ENCODE measurements at regions not wholly inside any gene's neighbourhood (a gene's known extent, or its start where the extent isn't known, plus 50 kb on each side); places are given as distances from the start of the nearest gene placed in this dataset.
A peak's percentile ranks its signal among the peaks of the same experiment; 100 is the strongest.
"Not testable (repeated sequence)": the region's sequence is repeated elsewhere in the genome, so short reads cannot be mapped to it uniquely, and the experiment has no call there.

DNA sequence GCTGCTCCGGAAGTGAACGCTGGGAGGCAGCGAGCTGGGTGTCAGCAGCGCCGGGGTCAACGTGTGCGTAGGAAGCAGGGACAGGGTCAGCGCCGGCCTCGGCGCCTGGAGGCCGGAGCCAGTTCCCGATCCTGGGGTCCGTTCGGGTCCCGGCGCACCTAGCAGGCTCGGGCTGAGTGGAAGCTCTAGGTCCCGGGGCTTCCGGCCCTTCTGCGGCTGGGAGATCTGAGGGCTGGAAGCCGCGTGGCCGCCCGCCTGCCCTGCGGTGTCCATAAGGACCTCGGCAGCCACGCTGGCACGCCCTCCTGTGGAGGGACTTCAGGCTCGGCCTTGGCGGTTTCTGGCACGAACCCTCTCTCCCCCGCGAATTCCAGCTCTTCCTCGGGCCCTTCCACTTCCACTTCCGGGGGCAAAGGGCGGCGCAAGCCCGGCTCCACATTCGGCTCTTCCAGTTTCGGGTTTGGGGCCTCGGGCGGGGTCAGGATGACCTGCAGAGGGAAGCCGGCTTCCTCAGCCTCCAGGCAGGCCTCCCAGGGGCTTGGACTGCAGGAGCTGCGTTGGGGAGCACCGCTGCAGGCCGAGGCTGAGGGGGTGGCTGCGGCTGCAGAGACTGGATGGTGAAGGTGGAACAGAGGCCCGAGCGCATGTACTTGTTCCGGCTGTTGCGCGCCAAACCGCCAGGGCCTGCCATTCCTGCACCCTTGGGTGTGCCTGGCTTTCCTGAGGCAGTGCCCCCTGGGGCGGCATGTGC is 146.2 kb downstream of the TMEM121 start:
- H3K4me3 ChIP-seq: not testable (repeated sequence)

DNA sequence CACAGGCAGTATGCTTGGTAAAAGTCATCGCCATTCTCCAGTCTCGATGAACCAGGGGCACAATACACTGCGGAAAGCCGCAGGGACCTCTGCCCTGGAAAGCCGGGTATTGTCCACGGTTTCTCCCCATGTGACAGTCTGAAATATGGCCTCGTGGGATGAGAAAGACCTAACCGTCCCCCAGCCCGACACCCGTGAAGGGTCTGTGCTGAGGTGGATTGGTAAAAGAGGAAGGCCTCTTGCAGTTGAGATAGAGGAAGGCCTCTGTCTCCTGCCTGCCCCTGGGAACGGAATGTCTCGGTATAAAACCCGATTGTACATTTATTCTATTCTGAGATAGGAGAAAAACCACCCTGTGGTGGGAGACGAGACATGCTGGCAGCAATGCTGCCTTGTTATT is 149.1 kb downstream of the TMEM121 start:
- H3K4me1 ChIP-seq; H3K27ac ChIP-seq; H3K9me3 ChIP-seq; DNase-seq; intact Hi-C loops (cut with DNase I); H3K4me3 ChIP-seq; H3K27me3 ChIP-seq; H3K36me3 ChIP-seq: not testable (repeated sequence)
- whole genome bisulfite sequencing, 2 donors: 62 to 72% methylated on average over 3 to 7 of the region's 14 CpGs

More for the DNA sequence above, 146.2 kb downstream of the TMEM121 start:
- DNase-seq; intact Hi-C loops (cut with DNase I); H3K4me1 ChIP-seq; H3K9me3 ChIP-seq; H3K27me3 ChIP-seq; H3K36me3 ChIP-seq; H3K27ac ChIP-seq: not testable (repeated sequence)
- WGBS, 2 donors: 98% methylated on average over 7 of the region's 55 CpGs; no CpG with 5 or more reads in 1 of the 2 donors

DNA sequence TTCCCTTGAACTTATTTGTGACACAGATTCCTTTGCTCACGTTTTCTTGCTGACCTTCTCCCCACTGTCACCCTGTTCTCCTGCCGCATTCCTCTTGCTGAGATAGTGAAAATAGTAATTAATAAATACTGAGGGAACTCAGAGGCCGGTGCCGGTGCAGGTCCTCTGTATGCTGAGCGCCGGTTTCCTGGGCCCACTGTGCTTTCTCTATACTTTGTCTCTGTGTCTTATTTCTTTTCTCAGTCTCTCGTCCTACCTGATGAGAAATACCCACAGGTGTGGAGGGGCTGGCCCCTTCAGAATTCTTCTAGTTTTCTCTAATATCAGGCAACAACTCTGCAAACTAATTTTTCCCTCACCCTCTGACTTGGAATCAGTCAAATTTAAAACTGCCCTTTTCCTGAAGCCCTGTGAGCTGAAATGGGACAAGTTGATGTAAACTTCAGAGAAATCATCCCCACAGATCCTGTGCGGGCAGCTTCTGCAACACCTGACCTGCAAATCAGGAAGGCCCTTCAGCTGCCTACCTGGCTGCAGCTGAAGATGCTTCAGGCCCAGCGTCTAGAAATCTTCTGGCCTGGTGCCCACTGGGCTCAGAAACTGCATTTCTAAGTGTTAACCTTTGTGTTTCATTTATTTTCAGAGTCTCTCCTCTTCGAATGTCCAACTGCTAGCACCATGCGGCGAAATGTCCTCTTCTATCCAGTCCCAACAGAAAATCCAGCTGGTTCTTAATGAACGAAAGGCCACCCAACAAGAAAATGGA is 149.7 kb downstream of the TMEM121 start:
- H3K4me3 ChIP-seq; DNase-seq; H3K9me3 ChIP-seq; H3K4me1 ChIP-seq; H3K27me3 ChIP-seq; intact Hi-C loops (cut with DNase I); H3K36me3 ChIP-seq; H3K27ac ChIP-seq: not testable (repeated sequence)
- WGBS, 2 donors: 73 to 75% methylated on average over 12 of the region's 13 CpGs

DNA sequence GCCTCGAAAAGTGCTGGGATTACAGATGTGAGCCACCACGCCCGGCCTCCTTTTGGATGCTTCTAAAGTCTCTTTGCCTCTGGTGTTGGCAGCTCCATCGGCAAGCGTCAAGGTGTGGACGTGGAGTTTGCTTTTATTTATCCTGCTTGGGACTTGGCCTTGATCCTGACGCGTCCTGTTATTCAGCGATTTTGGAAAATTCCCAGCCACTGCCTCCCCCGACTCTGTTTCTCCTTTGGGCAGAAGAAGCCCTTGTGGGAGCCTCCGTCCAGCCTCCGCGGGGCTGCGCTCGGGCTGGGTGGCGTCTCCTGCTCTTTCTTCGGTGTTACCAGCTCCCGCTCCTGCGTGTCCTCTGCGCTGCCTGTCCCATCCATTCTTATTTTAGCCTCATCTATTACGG is 151.7 kb downstream of the TMEM121 start:
- H3K4me1 ChIP-seq; H3K4me3 ChIP-seq; H3K27ac ChIP-seq; H3K9me3 ChIP-seq; H3K27me3 ChIP-seq; DNase-seq; H3K36me3 ChIP-seq; intact Hi-C loops (cut with DNase I): not testable (repeated sequence)
- 79 to 84% methylated on average over 17 to 21 of the region's 21 CpGs for WGBS, 2 donors

DNA sequence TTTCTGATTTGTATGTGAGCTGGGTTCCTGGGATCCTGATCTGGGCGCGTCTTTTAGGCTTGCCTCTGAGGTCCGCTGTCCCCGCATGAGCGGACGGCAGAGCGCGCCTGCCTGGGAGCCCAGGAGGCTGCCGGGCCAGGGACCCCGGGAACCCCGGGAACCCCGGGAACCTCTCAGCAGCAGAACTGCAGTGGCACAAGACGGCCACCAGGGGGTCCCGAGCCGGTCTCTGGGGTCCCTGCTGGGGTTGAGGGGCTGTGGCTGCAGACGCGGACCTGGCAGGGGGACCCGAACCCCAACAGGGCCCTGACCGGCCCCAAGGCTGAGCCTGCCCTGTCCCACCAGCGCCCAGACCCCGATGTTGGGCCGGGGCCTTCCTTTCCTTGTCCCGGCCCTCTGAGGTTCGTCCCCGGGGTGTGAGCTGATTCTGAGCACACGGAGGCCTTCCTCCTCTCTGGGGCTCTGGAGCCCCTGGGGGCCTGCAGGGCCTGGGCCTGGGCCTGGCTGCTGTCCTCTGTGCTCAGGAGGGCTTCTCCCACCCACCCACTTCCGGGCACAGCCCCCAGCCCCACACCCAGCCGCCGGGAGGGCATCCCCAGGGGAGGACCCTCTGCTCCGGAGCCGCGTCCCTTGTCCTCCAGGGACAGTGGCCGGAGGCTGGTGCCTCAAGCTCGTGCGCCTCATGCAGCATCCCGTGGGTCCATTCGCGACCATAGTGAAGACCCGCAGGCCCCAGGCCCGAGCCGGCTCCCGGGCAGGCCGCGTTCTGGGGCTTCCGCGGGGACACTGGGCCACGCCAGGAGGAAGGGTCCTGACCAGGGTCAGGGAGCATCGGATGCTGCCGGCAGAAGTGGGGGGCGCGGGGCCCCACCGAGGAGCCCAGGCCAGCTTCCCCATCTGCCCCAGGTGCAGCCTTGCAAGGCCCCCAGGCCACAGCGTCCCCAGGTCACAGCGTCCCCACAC is 152.9 kb downstream of the TMEM121 start:
- H3K4me3 ChIP-seq; H3K4me1 ChIP-seq; H3K36me3 ChIP-seq; DNase-seq; H3K27ac ChIP-seq; intact Hi-C loops (cut with DNase I); H3K9me3 ChIP-seq; H3K27me3 ChIP-seq: not testable (repeated sequence)
- no CpG with 5 or more reads among the region's 54 CpGs for WGBS, 2 donors

DNA sequence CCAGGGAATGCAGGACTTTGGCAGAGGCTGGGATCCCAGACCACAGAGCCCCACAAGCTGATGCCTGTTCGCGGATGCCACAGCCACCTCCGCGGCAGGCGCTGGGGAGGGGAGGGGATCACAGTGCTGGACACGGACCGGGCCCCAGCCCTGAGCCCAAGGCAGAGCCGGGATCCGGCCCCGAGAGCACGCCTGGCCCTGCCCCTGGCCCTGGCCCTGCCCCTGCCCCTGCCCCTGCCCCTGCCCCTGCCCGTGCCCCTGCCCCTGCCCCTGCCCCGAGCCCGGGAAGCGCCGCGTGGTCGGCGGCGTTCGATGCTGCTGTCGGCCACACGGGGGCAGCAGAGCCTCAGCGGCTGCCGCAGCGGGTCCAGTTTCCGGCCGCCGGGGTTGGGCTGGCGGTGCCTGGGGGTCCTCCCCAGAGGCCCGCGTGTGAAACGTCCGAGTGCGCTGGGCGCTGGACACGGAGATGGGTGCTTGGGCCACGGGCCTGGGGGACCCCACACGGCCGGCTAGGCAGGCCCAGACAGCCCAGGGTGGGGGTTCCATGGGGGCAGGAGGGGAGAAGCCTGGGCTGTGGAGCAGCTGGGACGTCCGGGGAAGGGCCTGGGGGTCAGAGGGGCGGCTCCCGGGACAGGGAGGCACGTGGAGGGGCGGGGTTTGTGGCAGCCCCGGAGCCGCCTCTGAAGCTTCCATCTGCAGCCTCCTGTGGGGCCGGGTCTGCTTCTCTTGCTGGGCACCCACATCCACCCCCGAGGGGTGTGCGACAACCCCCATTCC is 153.8 kb downstream of the TMEM121 start:
- H3K27me3 ChIP-seq, H3K27ac ChIP-seq, H3K9me3 ChIP-seq, H3K4me3 ChIP-seq, H3K36me3 ChIP-seq, H3K4me1 ChIP-seq, DNase-seq: not testable (repeated sequence)
- TF ChIP-seq, protein P1, sequence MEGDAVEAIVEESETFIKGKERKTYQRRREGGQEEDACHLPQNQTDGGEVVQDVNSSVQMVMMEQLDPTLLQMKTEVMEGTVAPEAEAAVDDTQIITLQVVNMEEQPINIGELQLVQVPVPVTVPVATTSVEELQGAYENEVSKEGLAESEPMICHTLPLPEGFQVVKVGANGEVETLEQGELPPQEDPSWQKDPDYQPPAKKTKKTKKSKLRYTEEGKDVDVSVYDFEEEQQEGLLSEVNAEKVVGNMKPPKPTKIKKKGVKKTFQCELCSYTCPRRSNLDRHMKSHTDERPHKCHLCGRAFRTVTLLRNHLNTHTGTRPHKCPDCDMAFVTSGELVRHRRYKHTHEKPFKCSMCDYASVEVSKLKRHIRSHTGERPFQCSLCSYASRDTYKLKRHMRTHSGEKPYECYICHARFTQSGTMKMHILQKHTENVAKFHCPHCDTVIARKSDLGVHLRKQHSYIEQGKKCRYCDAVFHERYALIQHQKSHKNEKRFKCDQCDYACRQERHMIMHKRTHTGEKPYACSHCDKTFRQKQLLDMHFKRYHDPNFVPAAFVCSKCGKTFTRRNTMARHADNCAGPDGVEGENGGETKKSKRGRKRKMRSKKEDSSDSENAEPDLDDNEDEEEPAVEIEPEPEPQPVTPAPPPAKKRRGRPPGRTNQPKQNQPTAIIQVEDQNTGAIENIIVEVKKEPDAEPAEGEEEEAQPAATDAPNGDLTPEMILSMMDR (IDR thresholded peaks at IDR 0.05): peak in 1 of 6 experiments; percentile 10
- intact Hi-C loops (cut with DNase I): loop anchor here (10.0 kb wide), 1 partner anchor 115 kb away; no protein-coding TSS in a partner anchor
- no CpG with 5 or more reads among the region's 51 CpGs for WGBS, 2 donors

DNA sequence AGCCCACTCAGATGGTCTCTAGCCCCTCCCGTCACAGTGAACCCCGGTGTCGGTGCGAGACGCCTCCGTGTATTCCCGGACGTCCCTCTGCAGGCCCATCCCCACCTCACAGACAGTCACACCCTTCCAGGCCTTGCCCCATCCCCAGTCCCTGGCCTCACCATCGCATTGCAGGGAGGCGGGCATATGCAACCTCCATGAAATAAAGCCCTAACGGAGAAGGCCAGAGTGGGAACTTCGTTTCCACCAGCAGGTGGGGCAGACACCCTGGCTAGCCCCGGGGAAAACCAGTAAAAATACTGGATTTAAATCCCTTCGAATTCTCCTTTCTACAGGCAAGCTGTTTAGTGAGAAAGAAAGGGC is 154.3 kb downstream of the TMEM121 start:
- H3K36me3 ChIP-seq, H3K27me3 ChIP-seq, H3K4me3 ChIP-seq, H3K4me1 ChIP-seq, DNase-seq, H3K9me3 ChIP-seq, H3K27ac ChIP-seq: not testable (repeated sequence)
- WGBS, 2 donors: no CpG with 5 or more reads among the region's 14 CpGs
- intact Hi-C loops (cut with DNase I): loop anchor here (10.0 kb wide), 1 partner anchor 116 kb away; no protein-coding TSS in a partner anchor

DNA sequence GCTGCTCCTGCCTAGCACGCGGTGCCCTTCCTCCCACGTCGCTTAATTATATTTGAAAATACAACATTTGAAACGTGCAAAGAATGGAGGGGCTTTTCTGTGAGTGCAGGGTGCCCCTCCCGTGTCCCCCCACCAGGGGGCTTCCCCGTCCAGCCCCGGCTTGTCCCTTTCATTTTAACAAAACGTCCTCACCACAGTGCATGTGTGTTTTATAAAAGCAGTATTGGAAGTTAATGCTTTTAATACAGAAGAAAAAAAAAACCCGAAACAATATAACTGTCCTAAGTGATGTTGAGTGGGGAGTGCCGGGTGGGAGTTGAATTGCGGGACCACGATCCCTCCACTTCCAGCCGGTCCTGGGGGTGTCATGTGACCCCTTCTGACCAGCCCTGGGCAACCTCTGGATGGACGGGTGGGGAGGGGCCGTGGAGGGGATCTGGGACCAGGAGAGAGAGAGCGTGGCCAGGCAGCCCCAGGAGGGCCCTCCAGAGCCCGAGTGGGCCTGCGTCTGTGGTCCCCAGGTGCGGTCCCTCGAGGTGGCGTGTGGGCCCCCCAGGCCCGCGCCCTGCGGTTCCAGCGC is 155.3 kb downstream of the TMEM121 start:
- not testable (repeated sequence) for H3K9me3 ChIP-seq, H3K4me1 ChIP-seq, H3K4me3 ChIP-seq, H3K27ac ChIP-seq, DNase-seq, H3K36me3 ChIP-seq, H3K27me3 ChIP-seq
- intact Hi-C loops (cut with DNase I): loop anchor here (10.0 kb wide), 1 partner anchor 117 kb away; no protein-coding TSS in a partner anchor
- 40 to 50% methylated on average over 7 to 16 of the region's 26 CpGs for WGBS, 2 donors

DNA sequence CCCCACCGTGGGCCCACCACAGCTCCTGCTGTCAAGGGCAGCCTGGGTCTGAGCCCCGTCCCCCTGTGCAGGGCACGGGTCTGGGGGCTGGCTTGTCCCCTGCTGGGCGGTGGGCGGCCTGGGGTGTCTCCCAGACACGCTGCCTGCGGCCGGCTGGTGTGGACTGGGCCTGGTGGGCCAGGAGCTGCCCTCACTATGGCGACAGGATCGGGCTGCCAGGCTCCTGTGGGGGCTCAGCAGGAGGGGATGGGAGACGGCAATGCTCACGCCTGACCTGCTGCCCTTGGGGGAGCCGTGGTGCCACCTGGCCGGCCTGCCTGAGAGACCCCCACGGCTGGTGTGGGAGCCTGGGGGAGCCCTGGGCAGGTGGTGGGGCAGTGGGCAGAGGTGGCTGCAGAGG is 156.1 kb downstream of the TMEM121 start:
- H3K4me3 ChIP-seq, H3K27ac ChIP-seq, DNase-seq, H3K36me3 ChIP-seq, H3K27me3 ChIP-seq, H3K9me3 ChIP-seq, H3K4me1 ChIP-seq: not testable (repeated sequence)
- no CpG with 5 or more reads among the region's 15 CpGs for WGBS, 2 donors
- intact Hi-C loops (cut with DNase I): loop anchor here (10.0 kb wide), 1 partner anchor 118 kb away; no protein-coding TSS in a partner anchor
